B cell (primary cell): ENCODE measurements at regions not wholly inside any gene's neighbourhood (a gene's known extent, or its start where the extent isn't known, plus 50 kb on each side); places are given as distances from the start of the nearest gene placed in this dataset.

Experiments used
- ATAC-seq: fragments of 200-7000 bp; cut with Tn5 transposase; one replicate; pipeline ENCODE4 v1.10.0; 2021; ENCODE audit warnings: low read depth, mild to moderate bottlenecking, moderate number of reproducible peaks, moderate library complexity
- CTCF ChIA-PET: fragments of 350-600 bp; sonication (Branson Sonifier 250); formaldehyde crosslinking; loops from one replicate; lab custom pipeline; 2021; ENCODE audit warnings: antibody characterized with exemption, inconsistent platforms; lab: Charles Lee
- POLR2A ChIA-PET: fragments of 350-600 bp; sonication (Branson Sonifier 250); formaldehyde crosslinking; loops from one replicate; lab custom pipeline; 2021; ENCODE audit warnings: antibody characterized with exemption; lab: Charles Lee
- DNase-seq: peaks from one replicate; pipeline ENCODE4 v3.0.0; 2013
- H2AFZ ChIP-seq: 2 replicates; pipeline ENCODE4 v1.6.1; 2012; ENCODE audit warnings: mild to moderate bottlenecking, low read depth, low read length; ENCODE audit not compliant: insufficient read depth, poor library complexity, severe bottlenecking
- H3K27ac ChIP-seq, 2 donors: 1 replicate in 1 of 2; 2 replicates in 1 of 2; pipeline ENCODE4 v1.5.1; 2012 to 2013; ENCODE audit warnings: low read length in 2 of 2, mild to moderate bottlenecking in 2 of 2, moderate library complexity in 1 of 2
- H3K27me3 ChIP-seq, 4 experiments: fragments of 200-600 bp in 1 of 4; sonication (generic) in 1 of 4; replicated peaks in 1 of 4; 1 replicate in 2 of 4; 2 replicates in 2 of 4; pipeline versions ENCODE4 v1.6.1 to v1.7.0; 2013 to 2016; ENCODE audit warnings: low read length in 3 of 4, mild to moderate bottlenecking in 2 of 4, mixed read lengths in 1 of 4, moderate library complexity in 1 of 4; ENCODE audit not compliant: insufficient read depth in 4 of 4, control insufficient read depth in 3 of 4; ENCODE audit errors: control extremely low read depth in 1 of 4
- H3K36me3 ChIP-seq, 2 experiments: replicated peaks in 1 of 2; 1 replicate in 1 of 2; 2 replicates in 1 of 2; pipeline versions ENCODE4 v1.6.1 to v1.7.1; 2013; ENCODE audit warnings: low read length in 1 of 2; ENCODE audit not compliant: insufficient read depth in 2 of 2, control insufficient read depth in 1 of 2; ENCODE audit errors: control extremely low read depth in 1 of 2, extremely low read depth in 1 of 2
- H3K4me1 ChIP-seq, 2 donors: fragments of 200-600 bp in 1 of 2; sonication (generic) in 1 of 2; 1 replicate in 1 of 2; 2 replicates in 1 of 2; pipeline versions ENCODE4 v1.5.1 to v1.6.1; 2013 to 2017; ENCODE audit warnings: low read length in 2 of 2; ENCODE audit not compliant: control insufficient read depth in 2 of 2, insufficient read depth in 2 of 2
- H3K4me2 ChIP-seq: replicated peaks from 2 replicates; pipeline ENCODE3; 2012; ENCODE audit warnings: mild to moderate bottlenecking, low read depth, low read length; ENCODE audit not compliant: poor library complexity, severe bottlenecking
- H3K4me3 ChIP-seq, 5 experiments: fragments of 200-600 bp in 1 of 5; sonication (generic) in 1 of 5; 1 replicate in 3 of 5; 2 replicates in 2 of 5; pipeline versions ENCODE4 v1.5.1 to v1.7.0; 2011 to 2016; ENCODE audit warnings: low read length in 4 of 5, mild to moderate bottlenecking in 4 of 5, low read depth in 2 of 5, control low read depth in 1 of 5, moderate library complexity in 1 of 5; ENCODE audit not compliant: insufficient read depth in 1 of 5; ENCODE audit errors: control extremely low read depth in 1 of 5, extremely low read depth in 1 of 5
- H3K79me2 ChIP-seq: fragments of 200-600 bp; sonication (generic); one replicate; pipeline ENCODE4 v1.6.0; 2016; ENCODE audit warnings: low read length; ENCODE audit not compliant: control insufficient read depth, insufficient read depth
- H3K9ac ChIP-seq: fragments of 200-600 bp; sonication (generic); 2 replicates; pipeline ENCODE4 v1.6.1; 2017; ENCODE audit warnings: mild to moderate bottlenecking, low read length, moderate library complexity
- H3K9me3 ChIP-seq, 3 donors: one replicate each; pipeline versions ENCODE4 v1.6.1 to v1.7.1; 2013; ENCODE audit warnings: low read length in 2 of 3; ENCODE audit not compliant: control insufficient read depth in 2 of 3, insufficient read depth in 1 of 3; ENCODE audit errors: control extremely low read depth in 1 of 3
- H4K20me1 ChIP-seq: 2 replicates; pipeline ENCODE4 v1.6.0; 2012; ENCODE audit warnings: mild to moderate bottlenecking, low read length; ENCODE audit not compliant: insufficient read depth, control insufficient read depth, poor library complexity, severe bottlenecking
- H3K27ac Mint-ChIP-seq: one replicate; pipeline ENCODE4 v1.8.0; 2021; ENCODE audit warnings: mixed read lengths
- H3K27me3 Mint-ChIP-seq: one replicate; pipeline ENCODE4 v1.8.0; 2021; ENCODE audit warnings: mixed read lengths
- H3K4me1 Mint-ChIP-seq: one replicate; pipeline ENCODE4 v1.8.0; 2021; ENCODE audit warnings: mixed read lengths
- H3K4me3 Mint-ChIP-seq: one replicate; pipeline ENCODE4 v1.8.0; 2021; ENCODE audit warnings: mixed read lengths
- H3K9me3 Mint-ChIP-seq: one replicate; pipeline ENCODE4 v1.8.0; 2022; ENCODE audit warnings: mixed read lengths; ENCODE audit not compliant: insufficient read depth
- CTCF ChIP-seq: fragments of 200-600 bp; IDR thresholded peaks from one replicate; pipeline ENCODE4 v1.8.0; 2022; ENCODE audit warnings: antibody characterized with exemption, mild to moderate bottlenecking
- EZH2 ChIP-seq: IDR thresholded peaks from 2 replicates; pipeline ENCODE4 v1.6.1; 2012; ENCODE audit warnings: borderline replicate concordance, low read depth, mild to moderate bottlenecking, moderate library complexity, low read length; ENCODE audit not compliant: insufficient read depth, poor library complexity, severe bottlenecking
- WGBS: methylation state at CpG from one replicate; pipeline ENCODE4 v1.1.5; 2013; ENCODE audit warnings: missing lambda C conversion rate; ENCODE audit not compliant: insufficient coverage; 5-methylcytosine and 5-hydroxymethylcytosine counted together
- intact Hi-C: fragments of 100-400 bp; cut with micrococcal nuclease; formaldehyde crosslinking; loops from one replicate; pipeline ENCODE4 v1.10.0; 2022

GRCh38 chr10:85316276-85316675, 987.9 kb downstream of the CCSER2 start:
- DNase-seq, result no peak
- no peak for TF ChIP-seq CTCF
- no peak for TF ChIP-seq EZH2
- no peaks in the 10 kb centered on the region for H4K20me1 ChIP-seq
- no peaks in the 10 kb centered on the region for H3K4me1 ChIP-seq
- H3K27me3 Mint-ChIP-seq, result no peaks in the 10 kb centered on the region
- H3K9me3 ChIP-seq, result no peaks in the 10 kb centered on the region
- no peaks in the 10 kb centered on the region for H3K27me3 ChIP-seq
- no peak overlapping the region for H3K27ac ChIP-seq
- intact Hi-C loops, result no loop called here
- no peak overlapping the region for H3K9ac ChIP-seq
- H3K36me3 ChIP-seq, result no peaks in the 10 kb centered on the region
- no CpG with 5 or more reads among the region's 4 CpGs for WGBS
- no peak overlapping the region for H3K4me2 ChIP-seq
- H3K79me2 ChIP-seq, result no peaks in the 10 kb centered on the region
- H3K4me1 Mint-ChIP-seq, result no peaks in the 10 kb centered on the region
- H2AFZ ChIP-seq, result no peak overlapping the region
- H3K4me3 Mint-ChIP-seq, result no peak overlapping the region
- ChIA-PET POLR2A (no interaction called here), CTCF (no interaction called here)
- no peak overlapping the region for H3K27ac Mint-ChIP-seq
- no peak overlapping the region for H3K4me3 ChIP-seq
- no peaks in the 10 kb centered on the region for H3K9me3 Mint-ChIP-seq
- no peak for ATAC-seq

GRCh38 chr10:85317827-85318226, 989.4 kb downstream of the CCSER2 start:
- Mint-ChIP-seq H3K4me1 (no peaks in the 10 kb centered on the region), H3K27ac (no peak overlapping the region), H3K9me3 (no peaks in the 10 kb centered on the region), H3K27me3 (no peaks in the 10 kb centered on the region), H3K4me3 (no peak overlapping the region)
- Histone ChIP-seq H3K9me3 (no peaks in the 10 kb centered on the region), H3K27me3 (no peaks in the 10 kb centered on the region), H3K4me2 (no peak overlapping the region), H3K27ac (no peak overlapping the region), H3K4me1 (no peaks in the 10 kb centered on the region), H3K79me2 (no peaks in the 10 kb centered on the region), H3K4me3 (no peak overlapping the region), H3K9ac (no peak overlapping the region), H4K20me1 (no peaks in the 10 kb centered on the region), H3K36me3 (no peaks in the 10 kb centered on the region), H2AFZ (no peak overlapping the region)
- ChIA-PET POLR2A (no interaction called here), CTCF (no interaction called here)
- no peak for TF ChIP-seq EZH2
- no peak for TF ChIP-seq CTCF
- DNase-seq (no peak), ATAC-seq (no peak)
- 71% methylated on average over 2 of the region's 2 CpGs for WGBS
- intact Hi-C loops, result no loop called here
